OCI-LY3 (cell line): ENCODE measurements at regions not wholly inside any gene's neighbourhood (a gene's known extent, or its start where the extent isn't known, plus 50 kb on each side); places are given as distances from the start of the nearest gene placed in this dataset.

Source experiments
- CTCF ChIP-seq: fragments of 200-600, 300-600 bp; sonication (generic); IDR thresholded peaks from 2 replicates; pipeline ENCODE4 v1.5.1; 2014; ENCODE audit warnings: antibody characterized with exemption, low read length, low read depth
- EZH2phosphoT487 ChIP-seq: fragments of 200-600 bp; shearing (Covaris generic); IDR thresholded peaks from 2 replicates; pipeline ENCODE4 v1.6.1; 2018; ENCODE audit warnings: antibody characterized with exemption, mixed run types, low read depth

GRCh38 chr2:57291209-57291608 is 755.4 kb upstream of the VRK2 start:
- TF ChIP-seq CTCF (no peak), EZH2phosphoT487 (no peak)
